SK-N-SH treated with all-trans-retinoic acid at 6 μM for 48 hours (cell line): ENCODE measurements at regions not wholly inside any gene's neighbourhood (a gene's known extent, or its start where the extent isn't known, plus 50 kb on each side); places are given as distances from the start of the nearest gene placed in this dataset.

ENCODE experiments used
- CREB5 ChIP-seq: fragments of 250-450 bp; sonication (Bioruptor Pico); IDR thresholded peaks from 2 replicates; pipeline ENCODE4 v1.5.1; 2020; ENCODE audit warnings: low read depth, mild to moderate bottlenecking, moderate library complexity
- RARB ChIP-seq: fragments of 250-450 bp; sonication (Bioruptor Pico); IDR thresholded peaks from 2 replicates; pipeline ENCODE4 v1.8.0; 2021; ENCODE audit warnings: mild to moderate bottlenecking, moderate library complexity
- ZNF8 ChIP-seq: fragments of 450-650 bp; formaldehyde crosslinking; IDR thresholded peaks from 2 replicates; pipeline ENCODE4 v1.5.0; 2020; ENCODE audit warnings: mild to moderate bottlenecking, moderate library complexity
- TF ChIP-seq, protein P1 (sequence below): fragments of 250-450 bp; sonication (Bioruptor Pico); IDR thresholded peaks from 2 replicates; pipeline ENCODE4 v1.8.0; 2021; ENCODE audit warnings: low read depth, mild to moderate bottlenecking, moderate library complexity, borderline replicate concordance

DNA sequence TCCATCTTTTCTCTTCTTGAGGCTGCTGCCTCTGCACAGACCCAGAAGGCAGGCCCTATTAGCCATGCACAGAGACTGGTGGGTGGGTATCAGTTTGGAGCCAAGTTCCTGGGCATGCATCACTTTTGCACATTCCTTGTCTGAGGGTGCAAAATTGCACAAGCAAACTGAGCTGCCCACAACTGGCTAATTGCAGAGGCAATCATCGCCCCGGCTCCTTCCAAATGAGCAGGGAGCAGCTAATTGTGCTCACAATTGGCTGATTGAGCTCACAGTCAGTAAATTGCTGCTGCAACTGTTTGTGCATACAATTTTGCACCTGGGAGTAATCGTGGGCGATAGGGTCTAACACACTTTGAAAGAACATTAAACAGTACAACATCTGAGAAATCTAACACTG lies 511.4 kb downstream of the DHX35 start:
- TF ChIP-seq CREB5 (CRISPR knock-in tag) (no peak), ZNF8 (CRISPR knock-in tag) (no peak), RARB (CRISPR knock-in tag) (no peak)
- TF ChIP-seq, protein P1, sequence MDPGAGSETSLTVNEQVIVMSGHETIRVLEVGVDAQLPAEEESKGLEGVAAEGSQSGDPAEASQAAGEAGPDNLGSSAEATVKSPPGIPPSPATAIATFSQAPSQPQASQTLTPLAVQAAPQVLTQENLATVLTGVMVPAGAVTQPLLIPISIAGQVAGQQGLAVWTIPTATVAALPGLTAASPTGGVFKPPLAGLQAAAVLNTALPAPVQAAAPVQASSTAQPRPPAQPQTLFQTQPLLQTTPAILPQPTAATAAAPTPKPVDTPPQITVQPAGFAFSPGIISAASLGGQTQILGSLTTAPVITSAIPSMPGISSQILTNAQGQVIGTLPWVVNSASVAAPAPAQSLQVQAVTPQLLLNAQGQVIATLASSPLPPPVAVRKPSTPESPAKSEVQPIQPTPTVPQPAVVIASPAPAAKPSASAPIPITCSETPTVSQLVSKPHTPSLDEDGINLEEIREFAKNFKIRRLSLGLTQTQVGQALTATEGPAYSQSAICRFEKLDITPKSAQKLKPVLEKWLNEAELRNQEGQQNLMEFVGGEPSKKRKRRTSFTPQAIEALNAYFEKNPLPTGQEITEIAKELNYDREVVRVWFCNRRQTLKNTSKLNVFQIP (CRISPR knock-in tag), result no peak
